Stomach (tissue), 8 donors: ENCODE measurements at regions not wholly inside any gene's neighbourhood (a gene's known extent, or its start where the extent isn't known, plus 50 kb on each side); places are given as distances from the start of the nearest gene placed in this dataset.

ENCODE experiments used
- DNase-seq, 2 donors: peaks; one replicate each; pipeline versions ENCODE4 v3.0.0 to v3.0.0-alpha.2; 2013 to 2019
- H3K27ac ChIP-seq, 5 donors: fragments of 200-600 bp in 4 of 5; sonication (generic) in 4 of 5; one replicate each; pipeline ENCODE4 v1.5.1; 2013 to 2019; ENCODE audit warnings: mild to moderate bottlenecking in 1 of 5, moderate library complexity in 1 of 5
- H3K27me3 ChIP-seq, 3 donors: fragments of 200-600 bp; sonication (generic); one replicate each; pipeline ENCODE4 v1.5.1; 2017 to 2019; ENCODE audit warnings: mixed run types in 1 of 3
- H3K36me3 ChIP-seq, 4 donors: fragments of 200-600 bp; sonication (generic); 1 replicate in 3 of 4; 2 replicates in 1 of 4; pipeline ENCODE4 v1.5.1; 2016 to 2019
- H3K4me1 ChIP-seq, 4 donors: fragments of 200-600 bp; sonication (generic); one replicate each; pipeline ENCODE4 v1.5.1; 2016 to 2019
- H3K4me3 ChIP-seq, 4 donors: fragments of 200-600 bp; sonication (generic) in 3 of 4; one replicate each; pipeline ENCODE4 v1.5.1; 2016 to 2019; ENCODE audit warnings: mild to moderate bottlenecking in 1 of 4
- H3K9me3 ChIP-seq, 4 donors: fragments of 200-600 bp; sonication (generic); one replicate each; pipeline ENCODE4 v1.5.1; 2016 to 2019
- CTCF ChIP-seq, 7 experiments: fragments of 450-650 bp in 4 of 7; fragments of 200-600 bp in 3 of 7; sonication (generic) in 3 of 7; IDR thresholded peaks; one replicate each; pipeline ENCODE4 v1.5.1; 2016 to 2019; ENCODE audit warnings: antibody characterized with exemption in 7 of 7, control low read depth in 2 of 7, mild to moderate bottlenecking in 1 of 7
- EP300 ChIP-seq: sonication (generic); formaldehyde crosslinking; IDR thresholded peaks from one replicate; pipeline ENCODE4 v1.6.1; 2017; ENCODE audit warnings: antibody characterized with exemption
- POLR2A ChIP-seq, 4 donors: fragments of 450-650 bp; IDR thresholded peaks; one replicate each; pipeline ENCODE4 v1.6.1; 2016; ENCODE audit warnings: antibody characterized with exemption in 4 of 4, control low read depth in 2 of 4, mild to moderate bottlenecking in 1 of 4, moderate library complexity in 1 of 4
- POLR2AphosphoS5 ChIP-seq, 3 donors: sonication (generic); formaldehyde crosslinking; IDR thresholded peaks; one replicate each; pipeline ENCODE4 v1.6.1; 2016; ENCODE audit warnings: antibody characterized with exemption in 3 of 3
- WGBS, 5 donors: extraction: QIAGEN DNeasy Blood & Tissue Kit in 3 of 5; methylation state at CpG; one replicate each; pipeline versions ENCODE4 v1.1.5 to v1.1.7; 2013 to 2018; 5-methylcytosine and 5-hydroxymethylcytosine counted together
- intact Hi-C: fragments of 100-400 bp; cut with DNase I; formaldehyde crosslinking; loops from one replicate; pipeline ENCODE4 v1.15.1; 2023; ENCODE audit warnings: low total_unique reads
- donor health status: healthy with polysubstance abuse.
- donor health status: Bipolar disorder and iron deficiency.
- donor health status: healthy.

GRCh38 chrX:22365460-22365859 lies 92.7 kb downstream of the CBLL2 start:
- Histone ChIP-seq H3K9me3 (no peaks in the 10 kb centered on the region), H3K4me3 (no peak overlapping the region), H3K27me3 (no peaks in the 10 kb centered on the region), H3K27ac (no peak overlapping the region), H3K4me1 (no peaks in the 10 kb centered on the region), H3K36me3 (no peaks in the 10 kb centered on the region)
- intact Hi-C loops = no loop called here
- WGBS, 5 donors = 74 to 95% (median 77%) methylated on average over 3 of the region's 3 CpGs
- no peak for DNase-seq
- TF ChIP-seq POLR2AphosphoS5 (IDR thresholded peaks at IDR 0.05) = no peak
- no peak for TF ChIP-seq POLR2A (IDR thresholded peaks at IDR 0.05)
- TF ChIP-seq CTCF (IDR thresholded peaks at IDR 0.05) = no peak
- TF ChIP-seq EP300 = no peak

GRCh38 chrX:22366166-22366702 lies 93.5 kb downstream of the CBLL2 start:
- TF ChIP-seq POLR2AphosphoS5 (IDR thresholded peaks at IDR 0.05) = no peak
- no peak for TF ChIP-seq CTCF (IDR thresholded peaks at IDR 0.05)
- no peak for TF ChIP-seq POLR2A (IDR thresholded peaks at IDR 0.05)
- TF ChIP-seq EP300 = no peak
- DNase-seq = no peak
- no peak overlapping the region for H3K4me3 ChIP-seq
- no peak overlapping the region for H3K27ac ChIP-seq
- no peaks in the 10 kb centered on the region for H3K36me3 ChIP-seq
- no peaks in the 10 kb centered on the region for H3K9me3 ChIP-seq
- H3K4me1 ChIP-seq = no peaks in the 10 kb centered on the region
- WGBS, 5 donors = 75 to 100% (median 93%) methylated on average over 1 of the region's 1 CpG
- no peaks in the 10 kb centered on the region for H3K27me3 ChIP-seq
- intact Hi-C loops = no loop called here

- Histone ChIP-seq H3K27me3 (no peaks in the 10 kb centered on the region), H3K27ac (no peak overlapping the region), H3K36me3 (no peaks in the 10 kb centered on the region), H3K4me3 (no peak overlapping the region), H3K4me1 (no peaks in the 10 kb centered on the region), H3K9me3 (no peaks in the 10 kb centered on the region)
- no peak for DNase-seq
- 43 to 55% (median 47%) methylated on average over 4 of the region's 4 CpGs for WGBS, 5 donors
- intact Hi-C loops = no loop called here
- TF ChIP-seq POLR2A (IDR thresholded peaks at IDR 0.05) (no peak), POLR2AphosphoS5 (IDR thresholded peaks at IDR 0.05) (no peak), EP300 (no peak), CTCF (IDR thresholded peaks at IDR 0.05) (no peak)
Observed at GRCh38 chrX:22366906-22367305, 94.2 kb downstream of the CBLL2 start.

- TF ChIP-seq CTCF (IDR thresholded peaks at IDR 0.05) (no peak), POLR2AphosphoS5 (IDR thresholded peaks at IDR 0.05) (no peak), POLR2A (IDR thresholded peaks at IDR 0.05) (no peak), EP300 (no peak)
- Histone ChIP-seq H3K4me1 (no peaks in the 10 kb centered on the region), H3K27me3 (no peaks in the 10 kb centered on the region), H3K4me3 (no peak overlapping the region), H3K9me3 (no peaks in the 10 kb centered on the region), H3K36me3 (no peaks in the 10 kb centered on the region), H3K27ac (no peak overlapping the region)
- no peak for DNase-seq
- WGBS, 5 donors = 49 to 69% (median 58%) methylated on average over 2 to 3 of the region's 3 CpGs
- intact Hi-C loops = no loop called here
Observed at GRCh38 chrX:22373094-22373493, 100.4 kb downstream of the CBLL2 start.
